HAP-1 (cell line): ENCODE measurements at regions not wholly inside any gene's neighbourhood (a gene's known extent, or its start where the extent isn't known, plus 50 kb on each side); places are given as distances from the start of the nearest gene placed in this dataset.

Experiments used
- DNase-seq, 2 experiments: peaks; one replicate each; pipeline ENCODE4 v3.0.0-alpha.2; 2016 to 2020; ENCODE audit warnings: low spot score in 2 of 2
- H3K27me3 ChIP-seq: fragments of 250-450 bp; sonication (Bioruptor Pico); 2 replicates; pipeline ENCODE4 v1.5.1; 2020; ENCODE audit warnings: low read depth, mild to moderate bottlenecking, moderate library complexity
- H3K36me3 ChIP-seq: fragments of 250-450 bp; sonication (Bioruptor Pico); replicated peaks from 2 replicates; pipeline ENCODE4 v1.5.1; 2020; ENCODE audit warnings: mild to moderate bottlenecking
- H3K4me1 ChIP-seq: fragments of 250-450 bp; sonication (Bioruptor Pico); 2 replicates; pipeline ENCODE4 v1.5.1; 2020; ENCODE audit warnings: mild to moderate bottlenecking
- H3K4me3 ChIP-seq: fragments of 250-450 bp; sonication (Bioruptor Pico); 2 replicates; pipeline ENCODE4 v1.5.1; 2020; ENCODE audit warnings: mild to moderate bottlenecking, moderate library complexity
- H3K9me3 ChIP-seq: fragments of 250-450 bp; sonication (Bioruptor Pico); 2 replicates; pipeline ENCODE4 v1.5.1; 2020; ENCODE audit warnings: mild to moderate bottlenecking, moderate library complexity
- in situ Hi-C: fragments of 300-500 bp; cut with MboI; formaldehyde crosslinking; loops from 3 replicates; pipeline ENCODE4 v1.14.3; 2020; ENCODE audit warnings: low sequenced_read_pairs, inconsistent platforms, mixed read lengths

DNA sequence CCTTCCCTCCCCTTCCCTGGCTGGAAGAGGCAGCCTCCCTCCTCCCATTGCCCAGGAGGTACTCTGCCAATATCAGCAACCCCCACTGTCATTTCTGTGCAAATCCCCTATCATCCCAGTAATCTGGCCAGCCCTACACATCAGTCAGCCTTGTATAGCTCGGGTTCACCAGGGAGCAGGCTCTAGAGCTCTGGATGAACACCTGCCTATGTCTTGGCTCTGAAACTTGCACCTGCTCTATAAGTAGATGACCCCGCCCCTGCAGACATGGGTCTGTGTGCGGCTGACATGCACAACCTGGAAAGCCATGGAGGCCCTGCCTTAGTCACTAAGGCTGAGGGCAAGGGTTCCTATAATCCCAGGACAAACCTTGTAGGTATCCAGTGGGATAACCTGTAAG lies 1042.9 kb downstream of the UQCRFS1 start:
- Histone ChIP-seq H3K4me1 (no peaks in the 10 kb centered on the region), H3K27me3 (no peaks in the 10 kb centered on the region), H3K36me3 (no peaks in the 10 kb centered on the region), H3K9me3 (no peaks in the 10 kb centered on the region), H3K4me3 (no peak overlapping the region)
- in situ Hi-C loops = no loop called here
- no peak for DNase-seq

DNA sequence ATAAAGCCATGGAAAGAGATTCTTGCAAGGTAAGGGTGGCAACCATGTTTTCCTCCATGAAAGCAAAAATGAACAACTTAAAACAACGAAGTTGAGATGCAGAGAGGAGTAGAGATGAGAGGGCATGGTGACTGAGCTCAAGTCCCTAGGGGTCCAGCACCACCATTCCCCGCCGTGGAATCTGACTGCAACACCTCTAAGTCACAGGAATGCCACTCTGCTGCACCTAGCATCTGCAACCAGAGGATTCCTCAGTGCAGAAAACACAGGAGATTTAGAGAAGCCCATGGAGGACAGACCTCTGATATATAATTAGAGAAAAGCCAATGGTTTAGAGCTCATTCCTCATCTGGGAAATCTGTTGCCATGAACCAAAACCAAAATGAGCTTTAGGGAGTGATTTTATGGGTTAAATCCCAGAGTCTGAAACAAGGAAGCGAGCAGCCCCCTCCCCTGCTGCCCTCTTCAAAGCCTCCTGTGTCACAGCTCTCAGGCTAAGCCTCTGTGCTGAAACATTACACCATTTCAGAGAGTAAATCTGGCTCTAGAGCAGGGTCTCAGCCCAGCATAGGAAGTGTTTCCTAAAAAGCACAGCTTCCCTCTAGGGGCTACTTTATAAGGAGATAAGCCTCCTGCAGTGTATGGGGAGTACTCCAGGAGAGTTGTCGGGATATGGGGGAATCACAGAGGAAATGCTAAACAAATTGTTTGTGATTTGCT lies 1043.6 kb downstream of the UQCRFS1 start:
- no peaks in the 10 kb centered on the region for H3K4me1 ChIP-seq
- H3K27me3 ChIP-seq = no peaks in the 10 kb centered on the region
- H3K36me3 ChIP-seq = no peaks in the 10 kb centered on the region
- H3K4me3 ChIP-seq = no peak overlapping the region
- in situ Hi-C loops = no loop called here
- no peak for DNase-seq
- no peaks in the 10 kb centered on the region for H3K9me3 ChIP-seq

DNA sequence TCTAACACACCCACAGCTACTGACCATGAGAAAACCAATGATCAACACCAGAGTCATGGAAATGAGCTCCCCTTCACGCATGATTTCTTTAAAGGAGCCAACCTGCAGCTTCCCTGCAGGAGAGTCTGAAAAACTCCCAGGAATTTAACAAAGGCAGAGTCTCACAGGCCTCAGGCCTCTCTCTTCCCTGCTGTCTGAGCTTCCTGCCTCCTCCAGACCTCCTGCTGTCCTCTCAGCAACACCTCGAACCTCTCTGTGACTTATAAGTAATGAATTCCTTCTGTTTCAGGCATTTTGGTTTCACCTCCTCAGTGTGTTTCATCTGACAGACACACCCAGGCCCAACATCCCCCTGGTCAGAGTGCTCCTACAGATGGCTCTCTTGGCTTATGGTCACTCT lies 1044.4 kb downstream of the UQCRFS1 start:
- Histone ChIP-seq H3K36me3 (no peaks in the 10 kb centered on the region), H3K9me3 (no peaks in the 10 kb centered on the region), H3K4me1 (no peaks in the 10 kb centered on the region), H3K4me3 (no peak overlapping the region), H3K27me3 (no peaks in the 10 kb centered on the region)
- no peak for DNase-seq
- in situ Hi-C loops = no loop called here

DNA sequence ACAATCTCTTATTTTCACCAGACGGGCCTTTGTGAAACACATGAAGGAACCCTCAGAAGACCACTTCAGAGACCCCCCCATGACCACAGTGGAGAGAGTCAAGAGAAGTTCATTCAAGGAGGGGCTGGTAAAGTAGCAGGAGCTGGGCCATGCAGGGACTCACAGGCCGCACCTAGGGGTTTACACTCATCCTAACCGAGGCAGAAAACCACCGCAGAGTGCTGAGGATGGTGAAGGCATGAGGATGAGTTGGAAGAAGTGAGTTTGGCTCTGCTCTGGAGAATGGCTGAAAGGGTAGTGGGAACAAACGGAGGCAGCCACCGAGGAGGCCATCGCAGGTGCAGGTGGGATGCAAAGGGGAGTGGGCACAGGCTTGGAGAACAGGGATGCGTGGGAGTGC lies 1046.9 kb downstream of the UQCRFS1 start:
- Histone ChIP-seq H3K4me3 (no peak overlapping the region), H3K9me3 (no peaks in the 10 kb centered on the region), H3K27me3 (no peaks in the 10 kb centered on the region), H3K4me1 (no peaks in the 10 kb centered on the region), H3K36me3 (no peaks in the 10 kb centered on the region)
- in situ Hi-C loops = no loop called here
- no peak for DNase-seq

DNA sequence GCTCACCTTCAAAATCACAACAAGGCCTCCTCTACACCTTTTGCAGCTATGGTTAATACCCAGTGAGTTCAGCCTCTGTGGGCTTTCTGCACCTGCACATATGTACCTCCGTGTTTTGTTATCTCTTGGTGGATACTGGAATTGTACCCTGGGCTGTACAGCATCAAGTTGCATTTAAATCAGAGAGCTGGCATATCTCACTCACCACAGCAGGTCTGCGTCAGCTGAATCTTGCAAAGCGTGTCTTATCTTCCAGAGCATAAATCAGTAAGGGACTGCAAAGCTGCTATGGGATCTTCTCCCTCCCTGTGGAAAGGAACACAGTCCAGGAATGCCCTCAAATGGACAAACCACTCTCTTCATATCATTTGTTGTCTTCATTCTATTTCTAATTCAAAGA lies 1048.7 kb downstream of the UQCRFS1 start:
- no peaks in the 10 kb centered on the region for H3K9me3 ChIP-seq
- DNase-seq = no peak
- no peaks in the 10 kb centered on the region for H3K36me3 ChIP-seq
- in situ Hi-C loops = no loop called here
- H3K27me3 ChIP-seq = no peaks in the 10 kb centered on the region
- H3K4me3 ChIP-seq = no peak overlapping the region
- H3K4me1 ChIP-seq = no peaks in the 10 kb centered on the region

DNA sequence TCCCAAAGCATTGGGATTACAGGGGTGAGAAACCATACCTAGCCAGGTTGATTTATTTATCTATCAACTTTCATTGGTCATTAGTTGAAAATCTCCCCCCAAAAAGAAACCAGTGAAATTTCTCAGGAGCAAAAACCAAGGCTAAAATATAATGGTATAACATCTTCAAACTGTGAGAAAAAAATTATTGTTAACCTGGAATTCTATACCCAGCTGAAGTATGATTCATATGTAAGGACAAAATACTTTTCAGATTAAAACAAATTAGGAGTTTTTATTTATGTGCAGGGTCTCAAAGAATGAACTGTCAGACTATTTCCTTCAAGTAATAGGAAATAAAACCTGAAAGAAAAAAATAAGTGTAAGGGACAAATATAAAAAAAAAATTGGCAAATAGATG lies 1053.9 kb downstream of the UQCRFS1 start:
- in situ Hi-C loops = no loop called here
- Histone ChIP-seq H3K4me1 (no peaks in the 10 kb centered on the region), H3K9me3 (no peaks in the 10 kb centered on the region)

DNA sequence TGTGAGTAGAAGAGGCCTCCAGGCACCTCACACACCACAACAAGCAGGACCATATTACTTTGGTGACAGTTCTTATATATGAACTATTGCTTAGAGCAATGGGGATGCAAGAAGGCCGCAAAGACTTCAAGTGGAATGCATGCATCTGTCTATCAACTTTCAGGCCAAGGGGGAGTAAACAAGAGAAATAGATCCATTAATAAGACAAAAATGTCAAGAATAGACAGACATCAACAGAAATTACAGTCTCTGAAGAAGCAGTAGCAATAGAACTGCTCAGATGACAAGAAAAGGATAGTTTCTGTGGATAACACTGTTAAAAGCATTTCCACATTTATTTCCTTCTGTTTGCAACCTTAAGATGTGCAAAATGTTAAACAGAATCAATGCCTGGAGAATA lies 1057.7 kb downstream of the UQCRFS1 start:
- Histone ChIP-seq H3K9me3 (no peaks in the 10 kb centered on the region; the same call in 1 of the 2 replicates), H3K4me3 (no peak overlapping the region), H3K36me3 (no peaks in the 10 kb centered on the region), H3K27me3 (no peaks in the 10 kb centered on the region), H3K4me1 (no peaks in the 10 kb centered on the region)
- no peak for DNase-seq
- in situ Hi-C loops = no loop called here

More for the DNA sequence above, 1053.9 kb downstream of the UQCRFS1 start:
- Histone ChIP-seq H3K4me3 (no peak overlapping the region), H3K36me3 (no peaks in the 10 kb centered on the region), H3K27me3 (no peaks in the 10 kb centered on the region)
- DNase-seq = no peak

DNA sequence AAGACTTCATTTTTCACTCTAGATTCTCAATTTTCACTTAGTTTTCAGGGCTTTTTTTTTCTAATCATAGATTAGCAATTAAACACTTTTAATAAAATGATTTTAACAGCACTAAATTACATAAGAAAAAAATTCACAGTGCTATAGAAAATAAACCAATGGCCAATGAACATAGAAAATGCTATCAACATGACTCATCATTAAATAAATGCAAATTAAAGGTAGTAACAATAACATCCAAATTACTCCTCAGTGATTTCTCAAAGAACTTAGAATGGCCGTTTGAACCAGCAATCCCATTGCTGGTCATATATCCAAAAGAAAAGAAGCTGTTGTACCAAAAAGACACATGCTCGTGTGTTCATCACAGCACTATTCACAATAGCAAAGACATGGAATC lies 1058.9 kb downstream of the UQCRFS1 start:
- no peaks in the 10 kb centered on the region for H3K36me3 ChIP-seq
- no peak overlapping the region for H3K4me3 ChIP-seq
- in situ Hi-C loops = no loop called here
- H3K27me3 ChIP-seq = no peaks in the 10 kb centered on the region
- no peaks in the 10 kb centered on the region for H3K4me1 ChIP-seq
- H3K9me3 ChIP-seq = no peaks in the 10 kb centered on the region; the same call in 1 of the 2 replicates
- DNase-seq = no peak

DNA sequence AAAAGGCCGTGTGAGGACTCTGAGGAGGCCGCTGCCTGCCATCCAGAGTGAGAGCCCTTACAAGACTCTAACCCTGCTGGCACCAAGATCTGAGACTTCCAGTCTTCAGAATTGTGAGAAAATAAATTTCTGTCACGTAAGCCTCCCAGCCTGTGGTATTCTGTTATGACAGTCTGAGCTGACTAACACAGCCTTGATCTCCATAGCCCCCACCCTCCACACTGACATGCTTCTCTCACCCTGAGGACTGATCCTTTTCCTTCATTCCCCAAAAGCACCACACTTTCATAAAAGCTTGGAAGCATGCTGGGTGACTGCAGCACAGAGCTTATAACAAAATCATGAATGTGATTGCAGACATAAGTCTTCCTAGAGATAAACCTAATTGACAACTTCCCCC lies 1059.8 kb downstream of the UQCRFS1 start:
- no peak overlapping the region for H3K4me3 ChIP-seq
- H3K36me3 ChIP-seq = no peaks in the 10 kb centered on the region
- no peaks in the 10 kb centered on the region for H3K27me3 ChIP-seq
- in situ Hi-C loops = no loop called here
- H3K4me1 ChIP-seq = no peaks in the 10 kb centered on the region
- no peak for DNase-seq
- H3K9me3 ChIP-seq = no peaks in the 10 kb centered on the region; the same call in 1 of the 2 replicates

DNA sequence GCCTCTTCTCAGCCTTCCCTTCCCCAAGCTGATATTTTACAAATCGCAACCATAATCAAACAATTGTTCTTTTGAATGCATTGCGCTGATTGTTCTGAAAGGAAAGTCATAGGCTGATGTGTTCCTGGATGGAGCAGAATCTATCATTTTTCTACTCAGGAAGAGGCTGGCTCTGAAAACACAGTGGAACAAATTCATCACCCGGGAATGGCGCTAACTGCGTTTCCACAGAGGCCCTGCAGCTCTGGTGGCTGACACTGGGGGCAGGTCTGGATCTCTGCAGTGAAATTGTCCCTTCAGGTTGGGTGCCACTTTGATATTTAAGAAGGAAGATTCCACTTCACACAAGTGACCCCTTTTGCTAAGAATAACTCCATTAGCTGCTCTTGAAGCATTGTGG lies 1060.8 kb downstream of the UQCRFS1 start:
- Histone ChIP-seq H3K27me3 (no peaks in the 10 kb centered on the region), H3K9me3 (no peaks in the 10 kb centered on the region; the same call in 1 of the 2 replicates), H3K36me3 (no peaks in the 10 kb centered on the region), H3K4me3 (no peak overlapping the region), H3K4me1 (no peaks in the 10 kb centered on the region)
- in situ Hi-C loops = no loop called here
- DNase-seq = no peak

DNA sequence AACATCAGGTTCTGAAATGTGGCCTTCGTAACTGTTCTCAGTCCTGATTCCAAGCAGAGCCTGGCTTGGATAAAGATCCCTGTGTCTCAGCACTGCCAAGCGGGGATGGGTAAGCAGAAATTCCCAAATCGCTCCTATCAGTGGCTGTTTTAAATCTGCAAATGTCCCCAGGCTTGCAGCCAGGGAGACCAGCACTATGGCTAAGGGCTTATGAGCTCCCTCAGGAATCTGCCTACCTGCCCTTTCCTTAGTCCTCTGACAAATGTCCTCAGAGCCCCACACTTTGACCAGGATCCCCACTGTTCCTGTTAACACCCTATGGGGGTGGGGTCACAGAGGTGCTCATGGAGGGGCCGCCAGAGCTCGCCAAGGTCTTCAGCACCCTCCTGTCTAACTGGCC lies 1062.8 kb downstream of the UQCRFS1 start:
- Histone ChIP-seq H3K4me1 (no peaks in the 10 kb centered on the region), H3K9me3 (no peaks in the 10 kb centered on the region; the same call in 1 of the 2 replicates)
- in situ Hi-C loops = no loop called here

DNA sequence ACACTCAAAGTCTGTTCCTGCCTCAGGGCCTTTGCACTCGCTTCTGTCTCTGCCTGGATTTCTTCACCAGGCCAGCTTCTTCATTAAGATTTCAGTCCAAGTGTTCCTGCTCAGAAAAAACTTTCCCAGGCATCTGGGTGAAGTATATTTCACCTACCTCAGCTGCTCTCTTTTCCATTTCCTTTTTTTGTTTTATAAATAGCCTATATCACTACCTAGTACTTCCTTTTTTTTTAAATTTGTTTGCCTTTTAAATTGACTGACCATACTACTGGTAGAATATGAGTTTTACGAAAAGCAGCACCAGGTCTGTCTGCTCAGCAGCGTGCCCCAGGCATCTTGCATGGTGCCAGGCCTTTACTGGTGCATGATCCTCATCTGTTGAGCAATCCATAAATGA lies 1064.4 kb downstream of the UQCRFS1 start:
- Histone ChIP-seq H3K36me3 (no peaks in the 10 kb centered on the region), H3K27me3 (no peaks in the 10 kb centered on the region), H3K4me1 (no peaks in the 10 kb centered on the region), H3K9me3 (no peaks in the 10 kb centered on the region; the same call in 1 of the 2 replicates), H3K4me3 (no peak overlapping the region)
- in situ Hi-C loops = no loop called here
- no peak for DNase-seq

More for the DNA sequence above, 1062.8 kb downstream of the UQCRFS1 start:
- H3K4me3 ChIP-seq = no peak overlapping the region
- H3K36me3 ChIP-seq = no peaks in the 10 kb centered on the region
- no peak for DNase-seq
- H3K27me3 ChIP-seq = no peaks in the 10 kb centered on the region

DNA sequence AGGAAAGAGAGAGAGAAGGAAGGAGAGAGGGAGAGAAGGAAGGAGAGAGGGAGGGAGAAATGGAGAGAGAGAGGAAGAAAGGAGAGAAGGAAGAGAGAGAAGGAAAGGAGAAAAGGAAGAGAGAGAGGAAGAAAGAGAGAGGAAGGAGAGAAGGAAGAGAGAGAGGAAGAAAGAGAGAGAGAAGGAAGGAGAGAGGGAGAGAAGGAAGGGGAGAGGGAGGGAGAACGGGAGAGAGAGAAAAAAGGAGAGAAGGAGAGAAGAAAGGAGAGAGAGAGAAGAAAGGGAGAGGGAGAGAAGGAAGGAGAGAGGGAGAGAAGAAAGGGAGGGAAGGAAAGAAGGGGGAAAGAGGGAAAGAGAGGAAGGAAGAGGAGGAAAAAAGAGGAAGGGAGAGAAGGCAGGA lies 1070.7 kb downstream of the UQCRFS1 start:
- H3K36me3 ChIP-seq = no peaks in the 10 kb centered on the region
- no peak for DNase-seq
- no peaks in the 10 kb centered on the region for H3K4me1 ChIP-seq
- H3K4me3 ChIP-seq = no peak overlapping the region
- in situ Hi-C loops = no loop called here
- H3K9me3 ChIP-seq = no peaks in the 10 kb centered on the region; the same call in 1 of the 2 replicates
- H3K27me3 ChIP-seq = no peaks in the 10 kb centered on the region

DNA sequence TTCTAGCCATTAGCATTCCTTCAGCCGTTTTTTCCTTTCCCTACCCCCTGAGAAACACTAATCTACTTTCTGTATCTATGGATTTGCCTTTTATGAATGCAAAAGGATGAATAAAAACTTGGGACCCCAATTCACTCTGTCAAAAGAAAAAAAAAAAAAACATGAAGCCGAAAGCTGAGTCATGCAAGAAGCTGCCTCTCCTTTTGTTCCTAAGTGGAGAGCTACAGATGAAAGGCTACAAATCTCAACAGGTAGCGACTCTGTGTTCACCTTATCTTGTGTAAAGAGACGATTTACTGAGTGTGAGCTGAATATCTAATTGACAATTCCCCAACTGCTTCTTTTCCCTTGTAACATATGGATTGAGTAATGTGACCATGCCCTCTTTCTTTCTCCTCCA lies 1072.8 kb downstream of the UQCRFS1 start:
- H3K36me3 ChIP-seq = no peaks in the 10 kb centered on the region
- in situ Hi-C loops = no loop called here
- H3K4me3 ChIP-seq = no peak overlapping the region
- DNase-seq = no peak
- no peaks in the 10 kb centered on the region; the same call in 1 of the 2 replicates for H3K9me3 ChIP-seq
- H3K4me1 ChIP-seq = no peaks in the 10 kb centered on the region
- no peaks in the 10 kb centered on the region for H3K27me3 ChIP-seq

DNA sequence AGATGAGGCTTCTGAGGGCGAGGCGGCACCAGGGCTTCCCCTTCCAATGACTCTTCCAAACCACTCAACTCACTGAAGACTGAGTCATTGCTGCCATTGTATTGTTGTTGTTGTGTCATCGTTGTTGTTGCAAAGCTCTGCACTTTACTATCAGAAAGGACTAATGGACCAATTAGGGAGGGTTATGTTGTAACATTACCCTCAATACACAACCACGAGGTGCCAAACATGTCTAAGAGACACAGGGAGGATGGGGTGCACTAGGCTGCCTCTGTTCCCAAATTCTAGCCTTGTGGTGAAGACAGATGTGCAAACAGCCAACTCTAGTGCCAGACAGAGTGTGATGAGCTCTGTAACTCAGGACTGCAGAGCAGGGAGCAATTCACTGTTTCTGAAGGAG lies 1075.2 kb downstream of the UQCRFS1 start:
- in situ Hi-C loops = no loop called here
- H3K36me3 ChIP-seq = no peaks in the 10 kb centered on the region
- no peaks in the 10 kb centered on the region for H3K27me3 ChIP-seq
- H3K4me1 ChIP-seq = no peaks in the 10 kb centered on the region
- no peaks in the 10 kb centered on the region; the same call in 1 of the 2 replicates for H3K9me3 ChIP-seq
- no peak for DNase-seq
- H3K4me3 ChIP-seq = no peak overlapping the region
